PC-3 (cell line): ENCODE measurements at regions not wholly inside any gene's neighbourhood (a gene's known extent, or its start where the extent isn't known, plus 50 kb on each side); places are given as distances from the start of the nearest gene placed in this dataset.
A peak's percentile ranks its signal among the peaks of the same experiment; 100 is the strongest.

Experiments used
- ATAC-seq: fragments of 200-7000 bp; cut with Tn5 transposase; 2 replicates; pipeline ENCODE4 v1.9.1; 2020; ENCODE audit warnings: mild to moderate bottlenecking, moderate library complexity
- BruUV-seq: library from RNA; stranded (reverse); fragments of 400-500 nt; replicated peaks from 2 replicates; lab custom pipeline; 2021; lab: Mats Ljungman, UMichigan
- CTCF ChIA-PET: fragments of 300-600 bp; sonication (Branson Sonifier 250); formaldehyde crosslinking; loops from one replicate; lab custom pipeline; 2022; ENCODE audit warnings: antibody characterized with exemption; lab: Charles Lee
- POLR2A ChIA-PET: fragments of 300-600 bp; sonication (Branson Sonifier 250); formaldehyde crosslinking; loops from one replicate; lab custom pipeline; 2022; ENCODE audit warnings: antibody characterized with exemption; ENCODE audit not compliant: unreplicated experiment; lab: Charles Lee
- DNase-seq: peaks from one replicate; pipeline ENCODE4 v3.0.0-alpha.2; 2015
- H2AFZ ChIP-seq: fragments of 300-600 bp; sonication (generic); 2 replicates; pipeline ENCODE4 v1.6.0; 2016; ENCODE audit warnings: antibody characterized with exemption, low read length
- H3F3A ChIP-seq: fragments of 300-600 bp; sonication (generic); one replicate; pipeline ENCODE4 v1.6.0; 2017; ENCODE audit warnings: antibody characterized with exemption, low read length, control low read depth, mild to moderate bottlenecking; ENCODE audit not compliant: unreplicated experiment
- H3K27ac ChIP-seq: fragments of 300-600 bp; sonication (generic); 2 replicates; pipeline ENCODE4 v1.5.1; 2016; ENCODE audit warnings: mild to moderate bottlenecking, low read length
- H3K27me3 ChIP-seq: fragments of 300-600 bp; sonication (generic); 2 replicates; pipeline ENCODE4 v1.6.1; 2016; ENCODE audit warnings: low read length, mixed read lengths
- H3K36me3 ChIP-seq: fragments of 300-600 bp; sonication (generic); 2 replicates; pipeline ENCODE4 v1.6.1; 2016; ENCODE audit warnings: low read depth, mixed run types, low read length, mixed read lengths
- H3K4me1 ChIP-seq: fragments of 300-600 bp; sonication (generic); 2 replicates; pipeline ENCODE4 v1.5.1; 2016; ENCODE audit warnings: low read length; ENCODE audit not compliant: insufficient read depth
- H3K4me2 ChIP-seq: fragments of 300-600 bp; sonication (generic); 2 replicates; pipeline ENCODE4 v1.6.0; 2016; ENCODE audit warnings: low read length
- H3K4me3 ChIP-seq: fragments of 300-600 bp; sonication (generic); 2 replicates; pipeline ENCODE4 v1.5.1; 2016; ENCODE audit warnings: mild to moderate bottlenecking, low read length, mixed read lengths
- H3K79me2 ChIP-seq: fragments of 300-600 bp; sonication (generic); 2 replicates; pipeline ENCODE4 v1.6.1; 2017; ENCODE audit warnings: low read length, mixed read lengths
- H3K9ac ChIP-seq: fragments of 300-600 bp; sonication (generic); 2 replicates; pipeline ENCODE4 v1.6.0; 2016; ENCODE audit warnings: mild to moderate bottlenecking, low read length
- H3K9me2 ChIP-seq: fragments of 300-600 bp; sonication (generic); replicated peaks from 2 replicates; pipeline ENCODE4 v1.6.1; 2016; ENCODE audit warnings: mixed run types, low read length, mixed read lengths
- H3K9me3 ChIP-seq: fragments of 300-600 bp; sonication (generic); 2 replicates; pipeline ENCODE4 v1.6.1; 2016; ENCODE audit warnings: low read length, mixed read lengths
- H4K20me1 ChIP-seq: fragments of 300-600 bp; sonication (generic); 2 replicates; pipeline ENCODE4 v1.6.1; 2016; ENCODE audit warnings: low read length, mixed read lengths
- CTCF ChIP-seq: fragments of 300-600 bp; sonication (generic); conservative IDR thresholded peaks from 2 replicates; pipeline ENCODE4 v1.5.1; 2017; ENCODE audit warnings: antibody characterized with exemption, low read depth, mild to moderate bottlenecking, low read length
- EZH2 ChIP-seq: fragments of 300-600 bp; sonication (generic); IDR thresholded peaks from one replicate; pipeline ENCODE4 v1.6.1; 2017; ENCODE audit warnings: antibody characterized with exemption, mild to moderate bottlenecking, low read length; ENCODE audit not compliant: unreplicated experiment
- EZH2phosphoT487 ChIP-seq: fragments of 300-600 bp; sonication (generic); IDR thresholded peaks from 2 replicates; pipeline ENCODE4 v1.6.1; 2018; ENCODE audit warnings: mild to moderate bottlenecking, antibody characterized with exemption, low read length, borderline replicate concordance
- intact Hi-C: fragments of 100-400 bp; cut with micrococcal nuclease; formaldehyde crosslinking; loops from 2 replicates; pipeline ENCODE4 v1.9.0; 2023

GRCh38 chr4:11013094-11013664 is 328.6 kb upstream of the CLNK start:
- Histone ChIP-seq H3K27me3 (no peaks in the 10 kb centered on the region), H3K4me3 (no peak overlapping the region), H3K9ac (no peak overlapping the region), H3K9me3 (no peaks in the 10 kb centered on the region), H3F3A (no peaks in the 10 kb centered on the region), H4K20me1 (no peaks in the 10 kb centered on the region), H3K9me2 (no peaks in the 10 kb centered on the region), H3K4me1 (no peaks in the 10 kb centered on the region), H2AFZ (no peak overlapping the region), H3K36me3 (no peaks in the 10 kb centered on the region), H3K27ac (no peak overlapping the region), H3K79me2 (no peaks in the 10 kb centered on the region), H3K4me2 (no peak overlapping the region)
- DNase-seq = no peak
- ChIA-PET POLR2A (no interaction called here), CTCF (no interaction called here)
- BruUV-seq = no TSS peak
- no peak for TF ChIP-seq EZH2phosphoT487
- no peak for TF ChIP-seq CTCF
- TF ChIP-seq EZH2 = no peak
- ATAC-seq = no peak
- intact Hi-C loops = no loop called here

DNA sequence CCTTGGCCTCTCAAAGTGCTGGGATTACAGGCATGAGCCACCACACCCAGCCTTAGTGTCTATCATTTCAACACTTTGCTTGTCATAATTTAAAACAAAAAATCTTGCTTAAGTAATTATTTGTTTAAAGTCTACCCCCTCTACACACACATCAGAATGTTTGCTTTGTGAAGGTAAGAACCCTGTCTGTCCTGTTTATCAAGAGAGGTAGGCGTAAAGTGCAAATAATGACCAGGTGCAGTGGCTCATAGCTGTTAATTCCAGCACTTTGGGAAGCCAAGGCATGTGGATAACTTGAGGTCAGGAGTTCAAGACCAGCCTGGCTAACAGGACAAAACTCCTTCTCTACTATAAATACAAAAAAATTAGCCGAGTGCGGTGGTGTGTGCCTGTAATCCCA is 326.7 kb upstream of the CLNK start:
- Histone ChIP-seq H3K27me3 (no peaks in the 10 kb centered on the region), H3K9me3 (no peaks in the 10 kb centered on the region), H3K27ac (no peak overlapping the region), H3K4me3 (no peak overlapping the region), H3K9ac (no peak overlapping the region), H3K9me2 (no peaks in the 10 kb centered on the region), H3F3A (no peaks in the 10 kb centered on the region), H3K36me3 (no peaks in the 10 kb centered on the region), H3K4me1 (no peaks in the 10 kb centered on the region), H2AFZ (no peak overlapping the region), H4K20me1 (no peaks in the 10 kb centered on the region), H3K4me2 (no peak overlapping the region), H3K79me2 (no peaks in the 10 kb centered on the region)
- peak; percentile 1 for DNase-seq
- ChIA-PET POLR2A (no interaction called here), CTCF (no interaction called here)
- intact Hi-C loops = no loop called here
- no TSS peak for BruUV-seq
- TF ChIP-seq EZH2phosphoT487 = no peak
- TF ChIP-seq CTCF = no peak
- TF ChIP-seq EZH2 = no peak
- ATAC-seq = no peak

DNA sequence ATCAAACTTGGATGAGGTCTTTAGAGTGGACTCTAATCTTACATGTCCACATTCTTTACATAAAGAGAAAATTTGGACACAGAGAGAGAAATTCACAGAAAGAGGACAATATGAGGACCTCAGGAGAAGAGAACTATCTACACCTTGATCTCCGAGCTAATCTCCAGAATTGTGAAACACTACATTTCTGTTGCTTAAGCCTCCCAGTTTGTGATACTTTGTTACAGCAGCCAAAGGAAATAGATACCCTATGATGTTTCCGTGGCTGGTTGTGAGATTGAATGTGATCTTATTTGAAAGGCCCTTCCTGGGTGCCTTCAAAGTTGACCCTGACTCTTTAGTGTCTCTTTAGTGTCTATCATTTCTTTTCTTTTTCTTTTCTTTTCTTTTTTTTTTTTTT is 326.1 kb upstream of the CLNK start:
- Histone ChIP-seq H3K9me2 (no peaks in the 10 kb centered on the region), H3K4me1 (no peaks in the 10 kb centered on the region), H3K36me3 (no peaks in the 10 kb centered on the region), H3F3A (no peaks in the 10 kb centered on the region), H2AFZ (no peak overlapping the region), H3K27me3 (no peaks in the 10 kb centered on the region), H3K9ac (no peak overlapping the region), H3K79me2 (no peaks in the 10 kb centered on the region), H3K27ac (no peak overlapping the region), H4K20me1 (no peaks in the 10 kb centered on the region), H3K9me3 (no peaks in the 10 kb centered on the region), H3K4me3 (no peak overlapping the region), H3K4me2 (no peak overlapping the region)
- ATAC-seq (no peak), DNase-seq (no peak)
- BruUV-seq = no TSS peak
- POLR2A ChIA-PET = no interaction called here
- intact Hi-C loops = no loop called here
- CTCF ChIA-PET = no interaction called here
- no peak for TF ChIP-seq EZH2phosphoT487
- TF ChIP-seq CTCF = no peak
- TF ChIP-seq EZH2 = no peak
